MM.1S (cell line): ENCODE measurements at regions not wholly inside any gene's neighbourhood (a gene's known extent, or its start where the extent isn't known, plus 50 kb on each side); places are given as distances from the start of the nearest gene placed in this dataset.

Source experiments
- DNase-seq: peaks from one replicate; pipeline ENCODE4 v3.0.0-alpha.2; 2015
- H2AFZ ChIP-seq: fragments of 300-600 bp; sonication (generic); 2 replicates; pipeline ENCODE4 v1.6.0; 2016; ENCODE audit warnings: antibody characterized with exemption, low read length
- H3F3A ChIP-seq: fragments of 300-600 bp; sonication (generic); 2 replicates; pipeline ENCODE4 v1.6.1; 2016; ENCODE audit warnings: mild to moderate bottlenecking, antibody characterized with exemption, low read length, moderate library complexity, mixed read lengths; ENCODE audit not compliant: insufficient read depth
- H3K27ac ChIP-seq: fragments of 300-600 bp; sonication (generic); 2 replicates; pipeline ENCODE4 v1.5.1; 2016; ENCODE audit warnings: mild to moderate bottlenecking, low read length
- H3K27me3 ChIP-seq: fragments of 300-600 bp; sonication (generic); replicated peaks from 2 replicates; pipeline ENCODE4 v1.6.0; 2016; ENCODE audit warnings: low read length; ENCODE audit not compliant: insufficient read depth
- H3K36me3 ChIP-seq: fragments of 300-600 bp; sonication (generic); replicated peaks from 2 replicates; pipeline ENCODE4 v1.6.1; 2016; ENCODE audit warnings: mild to moderate bottlenecking, low read length, mixed read lengths; ENCODE audit not compliant: insufficient read depth
- H3K4me1 ChIP-seq: fragments of 300-600 bp; sonication (generic); 2 replicates; pipeline ENCODE4 v1.6.1; 2016; ENCODE audit warnings: low read length, mixed read lengths
- H3K4me2 ChIP-seq: fragments of 300-600 bp; sonication (generic); 2 replicates; pipeline ENCODE4 v1.6.0; 2016; ENCODE audit warnings: low read depth, low read length
- H3K4me3 ChIP-seq: fragments of 300-600 bp; sonication (generic); 2 replicates; pipeline ENCODE4 v1.5.1; 2016; ENCODE audit warnings: low read length, mixed read lengths
- H3K79me2 ChIP-seq: fragments of 300-600 bp; sonication (generic); 2 replicates; pipeline ENCODE4 v1.6.1; 2016; ENCODE audit warnings: mixed run types, low read length, mixed read lengths
- H3K9ac ChIP-seq: fragments of 300-600 bp; sonication (generic); 2 replicates; pipeline ENCODE4 v1.6.1; 2016; ENCODE audit warnings: low read length, mixed read lengths
- H3K9me2 ChIP-seq: fragments of 300-600 bp; sonication (generic); replicated peaks from 2 replicates; pipeline ENCODE4 v1.6.1; 2016; ENCODE audit warnings: mild to moderate bottlenecking, low read length, mixed read lengths; ENCODE audit not compliant: insufficient read depth
- H3K9me3 ChIP-seq: fragments of 300-600 bp; sonication (generic); replicated peaks from 2 replicates; pipeline ENCODE4 v1.6.1; 2016; ENCODE audit warnings: mild to moderate bottlenecking, low read length, mixed read lengths; ENCODE audit not compliant: insufficient read depth
- H4K20me1 ChIP-seq: fragments of 300-600 bp; sonication (generic); 2 replicates; pipeline ENCODE4 v1.6.1; 2016; ENCODE audit warnings: mild to moderate bottlenecking, low read length, moderate library complexity, mixed read lengths; ENCODE audit not compliant: insufficient read depth
- EZH2 ChIP-seq: fragments of 300-600 bp; sonication (generic); optimal IDR thresholded peaks from 2 replicates; pipeline ENCODE3; 2017; ENCODE audit warnings: low read depth, mild to moderate bottlenecking, antibody characterized with exemption, low read length, mixed read lengths
- EZH2phosphoT487 ChIP-seq: fragments of 300-600 bp; sonication (generic); IDR thresholded peaks from 2 replicates; pipeline ENCODE4 v1.6.1; 2018; ENCODE audit warnings: antibody characterized with exemption, low read length
- TF ChIP-seq, protein P1 (sequence below): fragments of 300-600 bp; sonication (generic); IDR thresholded peaks from 2 replicates; pipeline ENCODE4 v1.5.1; 2016; ENCODE audit warnings: antibody characterized with exemption, low read length, mixed read lengths

DNA sequence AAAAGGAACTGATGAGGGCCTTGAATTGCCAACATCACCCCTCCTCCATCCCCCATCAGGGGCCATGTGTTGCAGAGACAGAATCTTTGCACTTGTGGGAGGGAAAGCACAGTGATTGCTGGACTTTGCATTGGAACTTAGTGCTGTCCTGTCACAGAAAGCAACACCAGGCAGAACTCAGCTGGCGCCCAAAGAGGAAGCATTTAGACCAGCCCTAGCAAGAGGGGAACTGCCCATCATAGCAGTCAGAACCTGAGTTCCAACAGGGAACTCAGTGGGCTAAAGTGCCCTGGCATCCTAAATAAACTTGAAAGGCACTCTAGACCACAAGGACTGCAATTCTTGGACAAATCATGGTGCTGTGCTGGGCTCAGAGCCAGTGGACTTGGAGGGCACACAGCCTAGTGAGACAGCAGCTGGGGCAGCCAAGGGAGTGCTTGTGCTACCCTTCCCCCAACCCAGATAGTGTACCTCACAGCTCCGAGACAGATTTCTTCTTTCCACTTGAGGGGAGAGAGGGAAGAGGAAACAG, 128.1 kb downstream of the ACTL7B start:
- Histone ChIP-seq H3K4me2 (no peak overlapping the region), H2AFZ (no peak overlapping the region), H3K27ac (no peak overlapping the region), H3K79me2 (no peaks in the 10 kb centered on the region), H3K36me3 (no peaks in the 10 kb centered on the region), H3F3A (no peaks in the 10 kb centered on the region), H3K9me2 (no peaks in the 10 kb centered on the region), H4K20me1 (no peaks in the 10 kb centered on the region), H3K4me1 (no peaks in the 10 kb centered on the region), H3K27me3 (no peaks in the 10 kb centered on the region), H3K4me3 (no peak overlapping the region), H3K9me3 (no peaks in the 10 kb centered on the region), H3K9ac (no peak overlapping the region)
- TF ChIP-seq, protein P1, sequence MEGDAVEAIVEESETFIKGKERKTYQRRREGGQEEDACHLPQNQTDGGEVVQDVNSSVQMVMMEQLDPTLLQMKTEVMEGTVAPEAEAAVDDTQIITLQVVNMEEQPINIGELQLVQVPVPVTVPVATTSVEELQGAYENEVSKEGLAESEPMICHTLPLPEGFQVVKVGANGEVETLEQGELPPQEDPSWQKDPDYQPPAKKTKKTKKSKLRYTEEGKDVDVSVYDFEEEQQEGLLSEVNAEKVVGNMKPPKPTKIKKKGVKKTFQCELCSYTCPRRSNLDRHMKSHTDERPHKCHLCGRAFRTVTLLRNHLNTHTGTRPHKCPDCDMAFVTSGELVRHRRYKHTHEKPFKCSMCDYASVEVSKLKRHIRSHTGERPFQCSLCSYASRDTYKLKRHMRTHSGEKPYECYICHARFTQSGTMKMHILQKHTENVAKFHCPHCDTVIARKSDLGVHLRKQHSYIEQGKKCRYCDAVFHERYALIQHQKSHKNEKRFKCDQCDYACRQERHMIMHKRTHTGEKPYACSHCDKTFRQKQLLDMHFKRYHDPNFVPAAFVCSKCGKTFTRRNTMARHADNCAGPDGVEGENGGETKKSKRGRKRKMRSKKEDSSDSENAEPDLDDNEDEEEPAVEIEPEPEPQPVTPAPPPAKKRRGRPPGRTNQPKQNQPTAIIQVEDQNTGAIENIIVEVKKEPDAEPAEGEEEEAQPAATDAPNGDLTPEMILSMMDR: no peak
- TF ChIP-seq EZH2 (no peak), EZH2phosphoT487 (no peak)
- DNase-seq: no peak

DNA sequence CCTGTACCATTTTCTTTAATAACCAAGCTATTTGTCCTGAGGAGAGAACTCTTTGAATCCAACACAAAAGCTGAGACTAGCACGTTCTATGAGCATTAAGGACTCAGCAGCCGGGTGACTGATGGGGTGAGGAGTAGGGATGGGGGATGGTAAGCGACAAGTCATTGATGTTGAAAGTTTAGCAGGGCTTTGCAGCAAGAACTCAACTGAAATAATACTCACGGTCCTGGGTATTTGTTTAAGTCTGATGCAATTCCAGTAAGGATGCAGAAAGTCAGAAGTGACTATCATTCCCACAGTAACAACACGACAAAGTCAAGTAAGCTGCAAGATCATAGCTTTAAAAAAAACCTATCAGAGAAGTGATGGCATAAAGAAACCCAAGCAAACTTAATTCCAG, 131.1 kb downstream of the ACTL7B start:
- Histone ChIP-seq H3K36me3 (no peaks in the 10 kb centered on the region), H3K9me2 (no peaks in the 10 kb centered on the region), H3K27ac (no peak overlapping the region), H3K4me3 (no peak overlapping the region), H3K9me3 (no peaks in the 10 kb centered on the region), H3F3A (no peaks in the 10 kb centered on the region), H3K27me3 (no peaks in the 10 kb centered on the region), H3K9ac (no peak overlapping the region), H2AFZ (no peak overlapping the region), H3K79me2 (no peaks in the 10 kb centered on the region), H4K20me1 (no peaks in the 10 kb centered on the region), H3K4me1 (no peaks in the 10 kb centered on the region), H3K4me2 (no peak overlapping the region)
- no peak for DNase-seq
- TF ChIP-seq, protein P1: no peak
- no peak for TF ChIP-seq EZH2
- TF ChIP-seq EZH2phosphoT487: no peak

DNA sequence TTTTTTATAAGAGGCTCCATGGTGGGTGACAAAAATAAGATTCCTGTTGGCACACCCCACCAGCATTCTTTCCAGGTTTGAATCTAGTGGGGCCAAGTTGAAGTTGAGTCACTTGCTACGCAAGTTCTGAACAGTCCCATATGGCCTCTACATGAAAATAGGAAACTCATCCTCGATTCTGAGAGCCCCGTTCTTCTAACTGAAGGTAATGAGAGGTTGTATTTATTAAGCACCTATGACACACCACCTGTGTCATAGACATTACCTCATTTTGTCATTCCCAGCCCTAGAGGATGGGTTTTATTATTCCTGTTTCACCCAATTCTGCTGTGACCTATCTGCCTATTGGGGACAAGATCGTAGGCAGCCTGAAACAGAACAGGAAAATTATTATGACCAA, 131.7 kb downstream of the ACTL7B start:
- Histone ChIP-seq H3K4me1 (no peaks in the 10 kb centered on the region), H3K27me3 (no peaks in the 10 kb centered on the region), H3K27ac (no peak overlapping the region), H2AFZ (no peak overlapping the region), H3K36me3 (no peaks in the 10 kb centered on the region), H4K20me1 (no peaks in the 10 kb centered on the region), H3K9ac (no peak overlapping the region), H3K4me3 (no peak overlapping the region), H3F3A (no peaks in the 10 kb centered on the region), H3K9me2 (no peaks in the 10 kb centered on the region), H3K79me2 (no peaks in the 10 kb centered on the region), H3K9me3 (no peaks in the 10 kb centered on the region), H3K4me2 (no peak overlapping the region)
- TF ChIP-seq EZH2phosphoT487: no peak
- TF ChIP-seq, protein P1: no peak
- TF ChIP-seq EZH2: no peak
- no peak for DNase-seq
